Dedifferentiated amniotic fluid mesenchymal stem cell (primary cell): ENCODE measurements at regions not wholly inside any gene's neighbourhood (a gene's known extent, or its start where the extent isn't known, plus 50 kb on each side); places are given as distances from the start of the nearest gene placed in this dataset.
A peak's percentile ranks its signal among the peaks of the same experiment; 100 is the strongest.

ENCODE experiments used
- DNase-seq: peaks from one replicate; pipeline ENCODE4 v3.0.0-alpha.2; 2016; ENCODE audit errors: extremely low spot score

DNA sequence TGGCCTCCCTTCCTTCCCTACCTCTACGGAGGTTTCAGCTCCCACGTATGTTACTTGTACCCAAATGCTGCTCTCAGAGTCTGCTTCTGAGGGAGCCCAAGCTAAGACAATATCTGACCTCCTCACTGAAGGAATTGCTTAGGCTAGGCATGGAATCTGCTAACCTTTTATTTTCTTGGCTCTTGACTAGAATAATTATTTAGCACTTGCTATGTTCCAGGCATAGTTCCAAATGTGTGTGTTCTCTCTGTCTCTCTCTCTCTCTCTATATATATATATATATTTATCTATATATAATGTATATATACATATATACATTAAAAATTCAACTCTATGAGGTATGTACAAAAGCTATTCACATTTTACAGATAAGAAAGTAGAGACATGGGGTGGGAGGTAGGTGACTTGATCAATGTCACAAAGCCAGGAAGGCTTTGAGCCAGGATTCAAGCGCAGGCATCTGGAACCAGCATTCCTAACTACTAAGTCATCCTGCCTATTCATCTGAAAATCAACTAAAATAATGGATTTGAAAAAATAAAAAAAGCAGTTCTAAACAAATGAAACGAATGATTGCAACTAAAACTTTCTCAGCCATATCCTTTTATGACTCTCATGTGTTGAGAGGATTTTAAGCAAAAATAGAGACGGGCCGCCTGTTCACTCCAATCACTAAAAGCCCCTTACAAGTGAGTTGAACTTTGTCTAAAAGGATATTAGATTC is 189.7 kb upstream of the JAG1 start:
- DNase-seq, result peak; percentile 80

GRCh38 chr20:10864076-10864672 is 190.4 kb upstream of the JAG1 start:
- DNase-seq, result no peak

DNA sequence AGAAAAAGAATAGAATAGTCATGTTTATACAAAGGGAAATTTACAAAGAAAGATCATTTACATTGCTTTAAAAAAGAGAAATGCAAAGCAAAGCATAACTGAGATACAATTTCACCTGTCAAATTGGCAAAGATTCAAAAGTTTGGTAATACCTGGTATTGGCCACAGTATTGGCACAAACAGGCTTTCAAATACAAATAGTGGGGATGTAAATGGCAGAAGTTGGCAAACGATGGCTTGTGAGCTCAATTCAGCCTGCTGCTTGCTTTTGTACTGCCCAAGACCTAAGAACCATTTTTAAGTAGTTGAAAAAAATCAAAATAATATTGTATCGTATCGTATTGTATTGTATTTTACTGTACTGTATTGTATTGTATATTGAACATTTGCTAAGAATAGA is 194.5 kb upstream of the JAG1 start:
- DNase-seq, result no peak

GRCh38 chr20:10873026-10873425 is 199.2 kb upstream of the JAG1 start:
- DNase-seq, result no peak

DNA sequence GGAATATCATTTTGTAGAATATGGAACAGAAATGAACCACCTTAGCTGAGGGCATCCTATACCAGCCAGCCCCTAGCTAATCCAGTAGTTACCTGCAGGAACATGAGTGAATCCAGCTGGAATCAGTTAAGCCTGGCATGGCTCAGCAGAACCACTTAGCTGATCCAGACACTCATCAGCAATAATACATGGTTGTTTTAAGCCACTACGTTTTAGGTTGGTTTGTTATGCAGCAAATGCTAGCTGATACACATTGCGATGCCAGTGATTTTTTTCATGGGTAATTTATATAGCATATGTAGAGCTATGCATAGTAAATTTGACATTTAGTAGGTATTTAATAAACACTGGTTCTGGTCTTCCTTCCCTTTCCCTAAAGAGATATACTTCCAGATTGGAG is 201.9 kb upstream of the JAG1 start:
- no peak for DNase-seq

- DNase-seq, result no peak
Measured at GRCh38 chr20:10876558-10876957, 202.8 kb upstream of the JAG1 start.

GRCh38 chr20:10877342-10877741 is 203.5 kb upstream of the JAG1 start:
- DNase-seq, result no peak

- no peak for DNase-seq
Measured at GRCh38 chr20:10883166-10883565, 209.4 kb upstream of the JAG1 start.

DNA sequence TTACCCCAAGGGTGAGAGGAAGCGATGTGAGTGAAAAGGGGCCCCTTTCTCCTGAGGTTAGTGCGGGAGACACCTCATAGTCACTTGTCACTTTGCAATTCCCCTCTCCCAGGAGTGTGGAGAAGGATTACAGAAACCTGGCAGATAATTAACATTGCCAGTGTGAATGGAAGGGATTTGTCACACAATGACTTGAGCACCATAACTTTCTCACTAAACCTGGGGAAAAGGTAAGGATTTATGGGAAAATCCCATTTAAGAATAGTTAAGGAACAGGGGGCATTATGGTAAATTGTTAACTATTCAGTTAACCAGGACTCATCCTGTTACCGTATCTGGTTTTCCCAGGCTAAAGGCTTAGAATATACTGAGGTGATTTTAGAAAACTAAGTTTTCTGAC is 219.5 kb upstream of the JAG1 start:
- DNase-seq, result no peak

DNA sequence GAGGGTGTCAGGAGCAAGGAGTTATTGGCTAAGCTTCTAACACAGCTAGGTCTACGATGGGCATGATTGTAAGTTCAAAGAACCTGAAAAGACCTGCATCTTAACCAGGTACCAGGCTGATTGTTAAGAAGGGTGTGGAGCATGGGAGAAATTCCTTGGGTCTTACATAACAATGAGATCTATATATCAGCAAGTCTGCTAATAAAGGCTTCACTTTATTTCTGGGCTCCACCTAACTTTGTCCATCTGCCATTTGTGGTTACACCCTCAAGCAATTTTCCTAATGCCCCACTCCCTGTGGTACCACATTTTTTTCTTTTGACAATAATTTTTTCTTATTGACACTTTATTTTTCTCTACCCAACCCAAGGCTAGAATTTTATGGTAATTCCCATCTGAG is 223.5 kb upstream of the JAG1 start:
- no peak for DNase-seq

GRCh38 chr20:10898552-10898951 is 224.8 kb upstream of the JAG1 start:
- DNase-seq, result no peak

- no peak for DNase-seq
Measured at GRCh38 chr20:10902174-10902573, 228.4 kb upstream of the JAG1 start.

DNA sequence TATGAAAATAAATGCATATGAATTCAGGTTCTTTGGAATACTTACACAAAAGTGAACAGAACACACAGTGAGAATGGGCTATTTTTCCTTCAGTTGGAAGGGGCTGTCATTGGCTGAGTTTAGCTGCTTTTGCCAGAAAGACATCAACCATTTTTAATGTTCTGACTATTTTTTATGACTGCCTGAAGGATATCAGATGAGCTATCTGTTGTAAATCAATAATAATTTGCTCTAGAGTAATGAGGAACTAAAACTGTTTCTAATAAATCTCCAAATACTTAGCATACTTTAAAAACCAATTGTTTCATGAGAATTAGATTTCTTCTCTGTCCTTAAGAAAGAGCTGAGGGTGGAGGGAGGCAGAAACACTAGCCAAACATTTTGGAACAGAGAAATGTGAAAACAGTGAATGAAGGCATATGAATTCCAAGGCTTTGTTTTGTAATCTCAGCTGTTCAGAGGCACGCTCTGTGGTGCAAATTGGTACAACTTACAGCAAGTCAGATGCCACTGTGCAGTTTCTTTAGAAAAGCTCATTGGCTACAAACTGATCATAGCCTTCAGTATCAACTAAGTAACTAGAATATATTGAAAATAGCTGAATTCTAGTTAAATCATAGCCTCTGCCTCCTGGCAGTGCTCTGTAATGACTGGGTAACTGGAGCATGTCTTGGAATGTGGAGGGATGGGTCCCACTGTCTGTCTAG is 228.9 kb upstream of the JAG1 start:
- DNase-seq, result peak; percentile 61

GRCh38 chr20:10906834-10907233 is 233.0 kb upstream of the JAG1 start:
- DNase-seq, result no peak

DNA sequence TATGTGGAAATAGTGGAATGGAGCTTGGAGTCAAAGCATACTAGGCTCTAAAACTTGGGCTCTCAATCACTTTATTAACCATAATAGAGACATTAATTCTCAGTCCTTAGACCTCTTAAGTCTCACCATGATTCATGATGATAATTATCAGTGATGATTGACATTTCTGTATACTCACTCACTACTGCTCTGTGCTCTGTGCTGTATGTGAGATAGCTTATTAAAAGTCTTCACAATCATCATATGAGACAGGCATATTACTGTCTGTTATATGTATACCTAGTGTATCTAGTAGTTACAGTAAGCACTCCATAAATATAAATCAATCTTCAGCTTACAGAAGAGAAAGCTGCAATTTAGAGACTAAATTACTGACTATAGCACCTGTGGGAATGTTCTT is 236.0 kb upstream of the JAG1 start:
- no peak for DNase-seq

- DNase-seq, result no peak
Measured at GRCh38 chr20:10910535-10911178, 236.9 kb upstream of the JAG1 start.

- DNase-seq, result no peak
Measured at GRCh38 chr20:10911298-10911697, 237.5 kb upstream of the JAG1 start.

GRCh38 chr20:10915815-10916214 is 242.0 kb upstream of the JAG1 start:
- DNase-seq, result no peak

DNA sequence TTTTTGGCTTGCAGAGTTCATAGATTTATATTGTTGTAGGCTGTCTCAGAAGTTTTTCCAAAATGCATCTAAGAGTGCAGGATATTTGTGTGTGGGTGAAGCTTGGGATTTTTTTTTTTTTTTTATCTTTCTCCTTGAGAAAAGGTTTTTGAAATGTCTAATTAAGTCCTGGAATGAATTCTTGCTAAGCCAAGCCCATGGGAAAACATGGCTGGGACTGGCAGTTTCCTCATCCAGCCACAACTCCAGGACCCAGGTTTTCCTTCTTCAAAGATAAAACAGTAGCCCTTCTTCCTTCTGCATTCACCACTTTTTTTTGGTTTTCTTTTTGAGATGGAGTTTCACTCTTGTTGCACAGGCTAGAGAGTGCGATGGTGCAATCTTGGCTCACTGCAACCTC is 242.5 kb upstream of the JAG1 start:
- no peak for DNase-seq

DNA sequence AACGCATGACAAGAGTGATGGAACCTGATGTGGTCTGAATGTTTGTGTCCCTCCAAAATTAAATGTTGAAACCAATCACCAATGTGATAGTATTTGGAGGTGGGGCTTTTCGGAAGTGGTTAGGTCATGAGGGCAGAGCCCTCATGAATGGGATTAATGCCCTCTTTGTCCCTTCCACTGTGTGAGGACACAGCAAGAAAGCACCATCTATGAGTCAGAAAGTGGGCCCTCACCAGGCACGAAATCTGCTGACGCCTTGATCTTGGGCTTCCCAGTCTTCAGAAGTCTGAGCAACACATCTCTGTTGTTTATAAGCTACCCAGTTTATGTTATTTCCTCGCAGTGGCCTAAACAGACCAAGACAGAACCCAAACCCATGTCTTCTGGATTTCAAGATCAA is 244.0 kb upstream of the JAG1 start:
- DNase-seq, result no peak

- peak; percentile 41 for DNase-seq
Measured at GRCh38 chr20:10919396-10920140, 245.8 kb upstream of the JAG1 start.

GRCh38 chr20:10920396-10920795 is 246.6 kb upstream of the JAG1 start:
- peak; percentile 39 for DNase-seq
